Smooth muscle cell (in vitro differentiated cells): ENCODE measurements at regions not wholly inside any gene's neighbourhood (a gene's known extent, or its start where the extent isn't known, plus 50 kb on each side); places are given as distances from the start of the nearest gene placed in this dataset.

Source experiments
- DNase-seq: peaks from one replicate; lab custom pipeline; 2025; ENCODE audit not compliant: unreplicated experiment; lab: John Stamatoyannopoulos, UW
- H2AFZ ChIP-seq: fragments of 200-600 bp; sonication (generic); 2 replicates; pipeline ENCODE4 v1.6.0; 2016; ENCODE audit warnings: antibody characterized with exemption, low read depth, mild to moderate bottlenecking
- H3F3A ChIP-seq: fragments of 200-600 bp; sonication (generic); 2 replicates; pipeline ENCODE4 v1.6.0; 2017; ENCODE audit warnings: antibody characterized with exemption, low read depth
- H3K27ac ChIP-seq: fragments of 200-600 bp; sonication (generic); 2 replicates; pipeline ENCODE4 v1.5.1; 2016; ENCODE audit warnings: low read depth, mild to moderate bottlenecking
- H3K27me3 ChIP-seq: fragments of 200-600 bp; sonication (generic); 2 replicates; pipeline ENCODE4 v1.6.1; 2016; ENCODE audit warnings: low read depth, mild to moderate bottlenecking
- H3K36me3 ChIP-seq: fragments of 200-600 bp; sonication (generic); 2 replicates; pipeline ENCODE4 v1.5.1; 2016; ENCODE audit warnings: low read depth
- H3K4me1 ChIP-seq: fragments of 200-600 bp; sonication (generic); 2 replicates; pipeline ENCODE4 v1.5.1; 2016; ENCODE audit warnings: low read depth
- H3K4me2 ChIP-seq: fragments of 200-600 bp; sonication (generic); 2 replicates; pipeline ENCODE4 v1.6.0; 2016; ENCODE audit warnings: mild to moderate bottlenecking
- H3K4me3 ChIP-seq: fragments of 200-600 bp; sonication (generic); 2 replicates; pipeline ENCODE4 v1.5.1; 2016; ENCODE audit warnings: mild to moderate bottlenecking
- H3K79me2 ChIP-seq: fragments of 200-600 bp; sonication (generic); 2 replicates; pipeline ENCODE4 v1.6.0; 2016; ENCODE audit warnings: low read depth, mild to moderate bottlenecking
- H3K9ac ChIP-seq: fragments of 200-600 bp; sonication (generic); 2 replicates; pipeline ENCODE4 v1.6.0; 2016; ENCODE audit warnings: low read depth
- H3K9me3 ChIP-seq: fragments of 200-600 bp; sonication (generic); replicated peaks from 2 replicates; pipeline ENCODE4 v1.5.1; 2016; ENCODE audit warnings: low read depth
- H4K20me1 ChIP-seq: fragments of 200-600 bp; sonication (generic); 2 replicates; pipeline ENCODE4 v1.6.0; 2016; ENCODE audit warnings: low read depth
- CTCF ChIP-seq: fragments of 200-600 bp; sonication (generic); IDR thresholded peaks from 2 replicates; pipeline ENCODE4 v1.5.1; 2017; ENCODE audit warnings: borderline replicate concordance, mild to moderate bottlenecking, antibody characterized with exemption; ENCODE audit not compliant: insufficient read depth, poor library complexity, severe bottlenecking
- WGBS: methylation state at CpG from one replicate; pipeline ENCODE4 v1.1.7; 2016; ENCODE audit warnings: low lambda C conversion rate; 5-methylcytosine and 5-hydroxymethylcytosine counted together

- no peak for DNase-seq
- Histone ChIP-seq H3K27ac (no peak overlapping the region), H3K79me2 (no peaks in the 10 kb centered on the region), H3K27me3 (no peaks in the 10 kb centered on the region), H2AFZ (no peak overlapping the region), H3K4me1 (no peaks in the 10 kb centered on the region), H4K20me1 (no peaks in the 10 kb centered on the region), H3F3A (no peaks in the 10 kb centered on the region), H3K4me2 (no peak overlapping the region), H3K9ac (no peak overlapping the region), H3K4me3 (no peak overlapping the region), H3K9me3 (no peaks in the 10 kb centered on the region), H3K36me3 (no peaks in the 10 kb centered on the region)
- TF ChIP-seq CTCF: no peak
- WGBS: 93% methylated on average over 2 of the region's 2 CpGs
These were observed 78.7 kb upstream of the NR4A3 start for GRCh38 chr9:99743006-99743405.

GRCh38 chr9:99743455-99743854 lies 78.2 kb upstream of the NR4A3 start:
- no peaks in the 10 kb centered on the region for H3F3A ChIP-seq
- WGBS: 98% methylated on average over 3 of the region's 3 CpGs
- TF ChIP-seq CTCF: no peak
- no peaks in the 10 kb centered on the region for H3K4me1 ChIP-seq
- H3K9ac ChIP-seq: no peak overlapping the region
- no peaks in the 10 kb centered on the region for H3K36me3 ChIP-seq
- H3K79me2 ChIP-seq: no peaks in the 10 kb centered on the region
- H4K20me1 ChIP-seq: no peaks in the 10 kb centered on the region
- no peak overlapping the region for H2AFZ ChIP-seq
- no peak overlapping the region for H3K4me2 ChIP-seq
- H3K27me3 ChIP-seq: no peaks in the 10 kb centered on the region
- H3K9me3 ChIP-seq: no peaks in the 10 kb centered on the region
- no peak for DNase-seq
- no peak overlapping the region for H3K27ac ChIP-seq
- no peak overlapping the region for H3K4me3 ChIP-seq

- no peak overlapping the region for H3K27ac ChIP-seq
- no peaks in the 10 kb centered on the region for H4K20me1 ChIP-seq
- H3K9me3 ChIP-seq: no peaks in the 10 kb centered on the region
- H3K4me1 ChIP-seq: no peaks in the 10 kb centered on the region
- no peak for TF ChIP-seq CTCF
- H2AFZ ChIP-seq: no peak overlapping the region
- 96% methylated on average over 1 of the region's 1 CpG for WGBS
- no peaks in the 10 kb centered on the region for H3K36me3 ChIP-seq
- no peak overlapping the region for H3K4me3 ChIP-seq
- no peak overlapping the region for H3K4me2 ChIP-seq
- no peaks in the 10 kb centered on the region for H3F3A ChIP-seq
- DNase-seq: no peak
- no peaks in the 10 kb centered on the region for H3K79me2 ChIP-seq
- no peak overlapping the region for H3K9ac ChIP-seq
- no peaks in the 10 kb centered on the region for H3K27me3 ChIP-seq
These were observed 77.6 kb upstream of the NR4A3 start for GRCh38 chr9:99744132-99744531.

- Histone ChIP-seq H3K27me3 (no peaks in the 10 kb centered on the region), H3K79me2 (no peaks in the 10 kb centered on the region), H3K9ac (no peak overlapping the region), H3K27ac (no peak overlapping the region), H4K20me1 (no peaks in the 10 kb centered on the region), H3K4me3 (no peak overlapping the region), H2AFZ (no peak overlapping the region), H3F3A (no peaks in the 10 kb centered on the region), H3K4me1 (no peaks in the 10 kb centered on the region), H3K36me3 (no peaks in the 10 kb centered on the region), H3K4me2 (no peak overlapping the region), H3K9me3 (no peaks in the 10 kb centered on the region)
- no peak for DNase-seq
- WGBS: 84% methylated on average over 4 of the region's 4 CpGs
- TF ChIP-seq CTCF: no peak
These were observed 76.6 kb upstream of the NR4A3 start for GRCh38 chr9:99745085-99745484.
